ENCODE measurements at regions not wholly inside any gene's neighbourhood (a gene's known extent, or its start where the extent isn't known, plus 50 kb on each side); places are given as distances from the start of the nearest gene placed in this dataset.
"Not testable (repeated sequence)": the region's sequence is repeated elsewhere in the genome, so short reads cannot be mapped to it uniquely, and the experiment has no call there.

GRCh38 chr6:106727480-106728149 lies 98.2 kb downstream of the QRSL1 start:
- no peaks in the 10 kb centered on the region for H3K36me3 ChIP-seq (ENCODE audit: control insufficient read depth, insufficient read depth, low read length, severe bottlenecking)
- no peak overlapping the region for H3K4me3 ChIP-seq (ENCODE audit: low read length)
- H3K9me3 ChIP-seq (ENCODE audit: control insufficient read depth, low read length): no peaks in the 10 kb centered on the region
- no peak for DNase-seq (ENCODE audit: low read depth)
- H3K27me3 ChIP-seq (replicated peaks; ENCODE audit: control insufficient read depth, insufficient read depth, low read length): peaks cover 11% of the 10 kb centered on the region
- H3K9ac ChIP-seq (ENCODE audit: low read length): no peak overlapping the region
- peaks cover 3% of the 10 kb centered on the region for H3K4me1 ChIP-seq (ENCODE audit: control insufficient read depth, insufficient read depth, low read length)

GRCh38 chr6:106724848-106725247 lies 95.5 kb downstream of the QRSL1 start:
- Histone ChIP-seq H3K4me3 (ENCODE audit: low read length) (no peak overlapping the region), H3K4me1 (ENCODE audit: control insufficient read depth, insufficient read depth, low read length) (no peaks in the 10 kb centered on the region), H3K36me3 (ENCODE audit: control insufficient read depth, insufficient read depth, low read length, severe bottlenecking) (no peaks in the 10 kb centered on the region), H3K9me3 (ENCODE audit: control insufficient read depth, low read length) (no peaks in the 10 kb centered on the region), H3K27me3 (replicated peaks; ENCODE audit: control insufficient read depth, insufficient read depth, low read length) (peaks cover 2% of the 10 kb centered on the region), H3K9ac (ENCODE audit: low read length) (no peak overlapping the region)
- DNase-seq (ENCODE audit: low read depth): no peak

GRCh38 chr6:106724337-106724736 lies 95.0 kb downstream of the QRSL1 start:
- Histone ChIP-seq H3K27me3 (replicated peaks; ENCODE audit: control insufficient read depth, insufficient read depth, low read length) (no peaks in the 10 kb centered on the region), H3K9ac (ENCODE audit: low read length) (no peak overlapping the region), H3K4me1 (ENCODE audit: control insufficient read depth, insufficient read depth, low read length) (no peaks in the 10 kb centered on the region), H3K36me3 (ENCODE audit: control insufficient read depth, insufficient read depth, low read length, severe bottlenecking) (no peaks in the 10 kb centered on the region), H3K9me3 (ENCODE audit: control insufficient read depth, low read length) (no peaks in the 10 kb centered on the region), H3K4me3 (ENCODE audit: low read length) (no peak overlapping the region)
- no peak for DNase-seq (ENCODE audit: low read depth)

- H3K9ac ChIP-seq (ENCODE audit: low read length); H3K27me3 ChIP-seq (replicated peaks; ENCODE audit: control insufficient read depth, insufficient read depth, low read length); DNase-seq (ENCODE audit: low read depth); H3K4me1 ChIP-seq (ENCODE audit: control insufficient read depth, insufficient read depth, low read length); H3K9me3 ChIP-seq (ENCODE audit: control insufficient read depth, low read length); H3K4me3 ChIP-seq (ENCODE audit: low read length); H3K36me3 ChIP-seq (ENCODE audit: control insufficient read depth, insufficient read depth, low read length, severe bottlenecking): not testable (repeated sequence)
Measured at GRCh38 chr6:106723419-106723818, 94.0 kb downstream of the QRSL1 start.

- H3K9ac ChIP-seq (ENCODE audit: low read length); H3K27me3 ChIP-seq (replicated peaks; ENCODE audit: control insufficient read depth, insufficient read depth, low read length); H3K36me3 ChIP-seq (ENCODE audit: control insufficient read depth, insufficient read depth, low read length, severe bottlenecking); DNase-seq (ENCODE audit: low read depth); H3K9me3 ChIP-seq (ENCODE audit: control insufficient read depth, low read length); H3K4me1 ChIP-seq (ENCODE audit: control insufficient read depth, insufficient read depth, low read length); H3K4me3 ChIP-seq (ENCODE audit: low read length): not testable (repeated sequence)
Measured at GRCh38 chr6:106721189-106721588, 91.8 kb downstream of the QRSL1 start.
